Activated CD4-positive, CD25-positive, alpha-beta regulatory T cell treated with anti-CD3 and anti-CD28 coated beads, Interleukin-2, amount 50 U/mL, for 16 hours (primary cell): ENCODE measurements at regions not wholly inside any gene's neighbourhood (a gene's known extent, or its start where the extent isn't known, plus 50 kb on each side); places are given as distances from the start of the nearest gene placed in this dataset.
"Not testable (repeated sequence)": the region's sequence is repeated elsewhere in the genome, so short reads cannot be mapped to it uniquely, and the experiment has no call there.

Experiments
- DNase-seq: peaks from one replicate; pipeline ENCODE4 v3.0.0-alpha.2; 2020; ENCODE audit warnings: low read depth, low spot score

GRCh38 chr6:157727629-157728182, 95.3 kb upstream of the SNX9 start:
- no peak for DNase-seq

- DNase-seq = no peak
Observed at GRCh38 chr6:157728183-157728881, 94.7 kb upstream of the SNX9 start.

- DNase-seq = no peak
Observed at GRCh38 chr6:157731221-157731620, 91.8 kb upstream of the SNX9 start.

GRCh38 chr6:157732007-157732406, 91.0 kb upstream of the SNX9 start:
- DNase-seq = no peak

GRCh38 chr6:157732416-157733161, 90.5 kb upstream of the SNX9 start:
- DNase-seq = no peak

- not testable (repeated sequence) for DNase-seq
Observed at GRCh38 chr6:157736555-157736954, 86.5 kb upstream of the SNX9 start.

- no peak for DNase-seq
Observed at GRCh38 chr6:157741321-157741947, 81.6 kb upstream of the SNX9 start.

GRCh38 chr6:157741948-157742556, 81.0 kb upstream of the SNX9 start:
- no peak for DNase-seq

GRCh38 chr6:157744102-157744601, 78.9 kb upstream of the SNX9 start:
- DNase-seq = no peak

GRCh38 chr6:157746897-157747296, 76.1 kb upstream of the SNX9 start:
- no peak for DNase-seq

GRCh38 chr6:157747370-157747769, 75.7 kb upstream of the SNX9 start:
- no peak for DNase-seq

- DNase-seq = no peak
Observed at GRCh38 chr6:157748839-157749571, 74.0 kb upstream of the SNX9 start.

- DNase-seq = not testable (repeated sequence)
Observed at GRCh38 chr6:157750973-157751372, 72.1 kb upstream of the SNX9 start.

GRCh38 chr6:157751547-157752200, 71.4 kb upstream of the SNX9 start:
- no peak for DNase-seq

GRCh38 chr6:157752879-157753278, 70.2 kb upstream of the SNX9 start:
- not testable (repeated sequence) for DNase-seq

- no peak for DNase-seq
Observed at GRCh38 chr6:157753291-157753690, 69.8 kb upstream of the SNX9 start.

GRCh38 chr6:157753801-157754200, 69.2 kb upstream of the SNX9 start:
- DNase-seq = not testable (repeated sequence)

GRCh38 chr6:157754351-157754750, 68.7 kb upstream of the SNX9 start:
- no peak for DNase-seq

GRCh38 chr6:157755032-157755745, 67.9 kb upstream of the SNX9 start:
- no peak for DNase-seq
